ENCODE measurements at regions not wholly inside any gene's neighbourhood (a gene's known extent, or its start where the extent isn't known, plus 50 kb on each side); places are given as distances from the start of the nearest gene placed in this dataset.
"Not testable (repeated sequence)": the region's sequence is repeated elsewhere in the genome, so short reads cannot be mapped to it uniquely, and the experiment has no call there.

- no peak for ATAC-seq (ENCODE audit: insufficient read depth, low read depth)
- Histone ChIP-seq H3K36me3 (ENCODE audit: insufficient read depth, low read length) (no peaks in the 10 kb centered on the region), H3K4me1 (ENCODE audit: insufficient read depth, low read length) (no peaks in the 10 kb centered on the region), H2AFZ (ENCODE audit: low read depth, low read length) (no peak overlapping the region), H3K9me3 (ENCODE audit: insufficient read depth, low read length, severe bottlenecking) (no peaks in the 10 kb centered on the region), H3K27me3 (ENCODE audit: insufficient read depth, low read length, poor library complexity) (no peaks in the 10 kb centered on the region), H3K9ac (ENCODE audit: low read depth, low read length) (no peak overlapping the region), H3K4me3 (ENCODE audit: low read depth in 1 of 2, low read length in 2 of 2) (no peak overlapping the region), H4K20me1 (ENCODE audit: insufficient read depth, low read length) (no peaks in the 10 kb centered on the region), H3K27ac (ENCODE audit: low read length) (no peak overlapping the region), H3K4me2 (ENCODE audit: insufficient read depth, low read length) (no peak overlapping the region), H3K79me2 (ENCODE audit: insufficient read depth, low read length) (no peaks in the 10 kb centered on the region)
- DNase-seq, result no peak
- TF ChIP-seq EZH2 (IDR thresholded peaks at IDR 0.05; ENCODE audit: borderline replicate concordance, low read depth, low read length, severe bottlenecking), result no peak
- TF ChIP-seq CTCF (IDR thresholded peaks at IDR 0.05; ENCODE audit: borderline replicate concordance, extremely low read depth, low read length, poor library complexity, severe bottlenecking), result no peak
Observed at GRCh38 chr7:66466081-66466600, 162.5 kb upstream of the KCTD7 start.

GRCh38 chr7:66467887-66468286 is 160.8 kb upstream of the KCTD7 start:
- no peak for ATAC-seq (ENCODE audit: insufficient read depth, low read depth)
- Histone ChIP-seq H3K4me1 (ENCODE audit: insufficient read depth, low read length) (no peaks in the 10 kb centered on the region), H3K9ac (ENCODE audit: low read depth, low read length) (no peak overlapping the region), H3K79me2 (ENCODE audit: insufficient read depth, low read length) (no peaks in the 10 kb centered on the region), H4K20me1 (ENCODE audit: insufficient read depth, low read length) (no peaks in the 10 kb centered on the region), H3K27ac (ENCODE audit: low read length) (no peak overlapping the region), H3K9me3 (ENCODE audit: insufficient read depth, low read length, severe bottlenecking) (no peaks in the 10 kb centered on the region), H3K36me3 (ENCODE audit: insufficient read depth, low read length) (no peaks in the 10 kb centered on the region), H3K4me3 (ENCODE audit: low read depth in 1 of 2, low read length in 2 of 2) (no peak overlapping the region), H3K27me3 (ENCODE audit: insufficient read depth, low read length, poor library complexity) (no peaks in the 10 kb centered on the region), H2AFZ (ENCODE audit: low read depth, low read length) (no peak overlapping the region), H3K4me2 (ENCODE audit: insufficient read depth, low read length) (no peak overlapping the region)
- no peak for DNase-seq
- TF ChIP-seq EZH2 (IDR thresholded peaks at IDR 0.05; ENCODE audit: borderline replicate concordance, low read depth, low read length, severe bottlenecking) (no peak), CTCF (IDR thresholded peaks at IDR 0.05; ENCODE audit: borderline replicate concordance, extremely low read depth, low read length, poor library complexity, severe bottlenecking) (no peak)

GRCh38 chr7:66473064-66473463 is 155.6 kb upstream of the KCTD7 start:
- H3K27ac ChIP-seq (ENCODE audit: low read length); H3K27me3 ChIP-seq (ENCODE audit: insufficient read depth, low read length, poor library complexity); H3K4me1 ChIP-seq (ENCODE audit: insufficient read depth, low read length); ATAC-seq (ENCODE audit: insufficient read depth, low read depth); H4K20me1 ChIP-seq (ENCODE audit: insufficient read depth, low read length); H2AFZ ChIP-seq (ENCODE audit: low read depth, low read length); H3K36me3 ChIP-seq (ENCODE audit: insufficient read depth, low read length); H3K79me2 ChIP-seq (ENCODE audit: insufficient read depth, low read length); H3K4me3 ChIP-seq (ENCODE audit: low read depth in 1 of 2, low read length in 2 of 2); H3K4me2 ChIP-seq (ENCODE audit: insufficient read depth, low read length); H3K9ac ChIP-seq (ENCODE audit: low read depth, low read length); DNase-seq; H3K9me3 ChIP-seq (ENCODE audit: insufficient read depth, low read length, severe bottlenecking): not testable (repeated sequence)

- TF ChIP-seq CTCF (IDR thresholded peaks at IDR 0.05; ENCODE audit: borderline replicate concordance, extremely low read depth, low read length, poor library complexity, severe bottlenecking) (no peak), EZH2 (IDR thresholded peaks at IDR 0.05; ENCODE audit: borderline replicate concordance, low read depth, low read length, severe bottlenecking) (no peak)
- DNase-seq, result no peak
- no peak for ATAC-seq (ENCODE audit: insufficient read depth, low read depth)
Observed at GRCh38 chr7:66474441-66474840, 154.2 kb upstream of the KCTD7 start.

GRCh38 chr7:66476056-66476455 is 152.6 kb upstream of the KCTD7 start:
- not testable (repeated sequence) for H4K20me1 ChIP-seq (ENCODE audit: insufficient read depth, low read length); H3K36me3 ChIP-seq (ENCODE audit: insufficient read depth, low read length); H2AFZ ChIP-seq (ENCODE audit: low read depth, low read length); H3K9me3 ChIP-seq (ENCODE audit: insufficient read depth, low read length, severe bottlenecking); H3K27me3 ChIP-seq (ENCODE audit: insufficient read depth, low read length, poor library complexity); H3K4me1 ChIP-seq (ENCODE audit: insufficient read depth, low read length); H3K9ac ChIP-seq (ENCODE audit: low read depth, low read length); H3K79me2 ChIP-seq (ENCODE audit: insufficient read depth, low read length); ATAC-seq (ENCODE audit: insufficient read depth, low read depth); DNase-seq; H3K4me2 ChIP-seq (ENCODE audit: insufficient read depth, low read length); H3K4me3 ChIP-seq (ENCODE audit: low read depth in 1 of 2, low read length in 2 of 2); H3K27ac ChIP-seq (ENCODE audit: low read length)

More at GRCh38 chr7:66474441-66474840, 154.2 kb upstream of the KCTD7 start:
- H3K27me3 ChIP-seq (ENCODE audit: insufficient read depth, low read length, poor library complexity), result no peaks in the 10 kb centered on the region
- H3K9ac ChIP-seq (ENCODE audit: low read depth, low read length), result no peak overlapping the region
- no peaks in the 10 kb centered on the region for H3K79me2 ChIP-seq (ENCODE audit: insufficient read depth, low read length)
- no peaks in the 10 kb centered on the region for H3K4me1 ChIP-seq (ENCODE audit: insufficient read depth, low read length)
- H3K4me3 ChIP-seq (ENCODE audit: low read depth in 1 of 2, low read length in 2 of 2), result no peak overlapping the region
- no peak overlapping the region for H3K27ac ChIP-seq (ENCODE audit: low read length)
- no peaks in the 10 kb centered on the region for H3K9me3 ChIP-seq (ENCODE audit: insufficient read depth, low read length, severe bottlenecking)
- H3K36me3 ChIP-seq (ENCODE audit: insufficient read depth, low read length), result no peaks in the 10 kb centered on the region; the same call in none of the 2 replicates
- no peaks in the 10 kb centered on the region for H4K20me1 ChIP-seq (ENCODE audit: insufficient read depth, low read length)
- H3K4me2 ChIP-seq (ENCODE audit: insufficient read depth, low read length), result no peak overlapping the region
- no peak overlapping the region for H2AFZ ChIP-seq (ENCODE audit: low read depth, low read length)

- not testable (repeated sequence) for H4K20me1 ChIP-seq (ENCODE audit: insufficient read depth, low read length); H3K4me1 ChIP-seq (ENCODE audit: insufficient read depth, low read length); H3K9me3 ChIP-seq (ENCODE audit: insufficient read depth, low read length, severe bottlenecking); DNase-seq; H3K4me2 ChIP-seq (ENCODE audit: insufficient read depth, low read length); H2AFZ ChIP-seq (ENCODE audit: low read depth, low read length); H3K36me3 ChIP-seq (ENCODE audit: insufficient read depth, low read length); H3K9ac ChIP-seq (ENCODE audit: low read depth, low read length); H3K27ac ChIP-seq (ENCODE audit: low read length); H3K4me3 ChIP-seq (ENCODE audit: low read depth in 1 of 2, low read length in 2 of 2); ATAC-seq (ENCODE audit: insufficient read depth, low read depth); H3K27me3 ChIP-seq (ENCODE audit: insufficient read depth, low read length, poor library complexity); H3K79me2 ChIP-seq (ENCODE audit: insufficient read depth, low read length)
Observed at GRCh38 chr7:66477822-66478397, 150.8 kb upstream of the KCTD7 start.

All from DND-41 (cell line).